Hepatocyte (in vitro differentiated cells): ENCODE measurements at regions not wholly inside any gene's neighbourhood (a gene's known extent, or its start where the extent isn't known, plus 50 kb on each side); places are given as distances from the start of the nearest gene placed in this dataset.

ENCODE experiments used
- EZH2 ChIP-seq: fragments of 200-600 bp; sonication (generic); IDR thresholded peaks from 2 replicates; pipeline ENCODE4 v1.6.1; 2016; ENCODE audit warnings: antibody characterized with exemption, mild to moderate bottlenecking, borderline replicate concordance
- EZH2phosphoT487 ChIP-seq: fragments of 200-600 bp; sonication (generic); IDR thresholded peaks from one replicate; pipeline ENCODE4 v1.6.1; 2018; ENCODE audit warnings: antibody characterized with exemption, mild to moderate bottlenecking, low read depth, moderate library complexity; ENCODE audit not compliant: unreplicated experiment, severe bottlenecking
- TF ChIP-seq, protein P1 (sequence below): fragments of 200-600 bp; sonication (generic); IDR thresholded peaks from 2 replicates; pipeline ENCODE4 v1.5.1; 2016; ENCODE audit warnings: antibody characterized with exemption, mild to moderate bottlenecking; ENCODE audit not compliant: poor library complexity

DNA sequence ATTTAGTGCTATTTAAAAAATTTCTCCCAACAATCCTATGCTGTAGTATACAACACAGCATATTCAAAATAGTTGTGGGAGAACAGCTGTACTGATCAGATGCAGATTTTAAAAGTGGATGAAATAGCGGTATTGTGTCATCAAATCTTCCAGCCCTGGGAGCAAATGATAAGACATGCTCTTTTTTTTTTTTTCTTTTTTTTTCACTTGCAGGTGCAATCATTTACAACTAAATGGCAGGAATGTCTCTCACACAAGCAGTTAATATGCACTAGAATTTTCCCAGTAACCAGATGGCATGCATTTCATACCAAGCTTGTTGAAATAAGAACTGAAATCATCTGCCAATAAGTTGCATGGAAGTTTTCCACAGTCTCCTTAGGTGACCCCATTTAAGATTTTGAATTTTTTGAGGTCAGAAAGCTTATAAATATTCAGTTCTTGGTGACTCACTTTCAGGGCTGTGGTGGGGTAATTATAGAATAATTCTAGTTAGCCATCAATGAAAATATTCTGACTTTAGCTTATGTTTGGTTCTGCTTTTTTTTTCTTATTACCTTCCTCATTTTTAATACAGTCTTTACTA lies 623.9 kb upstream of the NR5A2 start:
- TF ChIP-seq, protein P1, sequence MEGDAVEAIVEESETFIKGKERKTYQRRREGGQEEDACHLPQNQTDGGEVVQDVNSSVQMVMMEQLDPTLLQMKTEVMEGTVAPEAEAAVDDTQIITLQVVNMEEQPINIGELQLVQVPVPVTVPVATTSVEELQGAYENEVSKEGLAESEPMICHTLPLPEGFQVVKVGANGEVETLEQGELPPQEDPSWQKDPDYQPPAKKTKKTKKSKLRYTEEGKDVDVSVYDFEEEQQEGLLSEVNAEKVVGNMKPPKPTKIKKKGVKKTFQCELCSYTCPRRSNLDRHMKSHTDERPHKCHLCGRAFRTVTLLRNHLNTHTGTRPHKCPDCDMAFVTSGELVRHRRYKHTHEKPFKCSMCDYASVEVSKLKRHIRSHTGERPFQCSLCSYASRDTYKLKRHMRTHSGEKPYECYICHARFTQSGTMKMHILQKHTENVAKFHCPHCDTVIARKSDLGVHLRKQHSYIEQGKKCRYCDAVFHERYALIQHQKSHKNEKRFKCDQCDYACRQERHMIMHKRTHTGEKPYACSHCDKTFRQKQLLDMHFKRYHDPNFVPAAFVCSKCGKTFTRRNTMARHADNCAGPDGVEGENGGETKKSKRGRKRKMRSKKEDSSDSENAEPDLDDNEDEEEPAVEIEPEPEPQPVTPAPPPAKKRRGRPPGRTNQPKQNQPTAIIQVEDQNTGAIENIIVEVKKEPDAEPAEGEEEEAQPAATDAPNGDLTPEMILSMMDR, result no peak
- TF ChIP-seq EZH2phosphoT487, result no peak
- no peak for TF ChIP-seq EZH2
